Parathyroid adenoma (tissue), 2 donors: ENCODE measurements at regions not wholly inside any gene's neighbourhood (a gene's known extent, or its start where the extent isn't known, plus 50 kb on each side); places are given as distances from the start of the nearest gene placed in this dataset.

Experiments used
- H2AFZ ChIP-seq: fragments of 300-600 bp; sonication (generic); one replicate; pipeline ENCODE4 v1.7.0; 2017; ENCODE audit warnings: antibody characterized with exemption, mild to moderate bottlenecking
- H3K27ac ChIP-seq: fragments of 300-600 bp; sonication (generic); one replicate; pipeline ENCODE4 v1.7.0; 2017
- H3K27me3 ChIP-seq: fragments of 300-600 bp; sonication (generic); one replicate; pipeline ENCODE4 v1.7.0; 2017; ENCODE audit warnings: low read length; ENCODE audit not compliant: control insufficient read depth, insufficient read depth
- H3K36me3 ChIP-seq: fragments of 300-600 bp; sonication (generic); one replicate; pipeline ENCODE4 v1.7.0; 2017; ENCODE audit warnings: low read length; ENCODE audit not compliant: control insufficient read depth, insufficient read depth
- H3K4me1 ChIP-seq: fragments of 300-600 bp; sonication (generic); one replicate; pipeline ENCODE4 v1.7.0; 2017; ENCODE audit warnings: control low read depth
- H3K4me2 ChIP-seq: fragments of 300-600 bp; sonication (generic); one replicate; pipeline ENCODE4 v1.7.0; 2017; ENCODE audit warnings: low read length
- H3K4me3 ChIP-seq: fragments of 300-600 bp; sonication (generic); one replicate; pipeline ENCODE4 v1.7.0; 2017; ENCODE audit warnings: low read depth, low read length
- H3K79me2 ChIP-seq: fragments of 300-600 bp; sonication (generic); one replicate; pipeline ENCODE4 v1.7.0; 2017; ENCODE audit warnings: control low read depth
- H3K9ac ChIP-seq: fragments of 300-600 bp; sonication (generic); one replicate; pipeline ENCODE4 v1.7.0; 2017; ENCODE audit warnings: mild to moderate bottlenecking
- H3K9me3 ChIP-seq: fragments of 300-600 bp; sonication (generic); one replicate; pipeline ENCODE4 v1.7.0; 2017; ENCODE audit warnings: low read length; ENCODE audit not compliant: control insufficient read depth
- CTCF ChIP-seq: fragments of 300-600 bp; sonication (generic); IDR thresholded peaks from one replicate; pipeline ENCODE4 v1.7.0; 2017; ENCODE audit warnings: antibody characterized with exemption, mild to moderate bottlenecking
- donor health status: primary hyperparathyroidism.

- no peak overlapping the region for H2AFZ ChIP-seq
- H3K4me1 ChIP-seq: peaks cover 2% of the 10 kb centered on the region
- H3K27me3 ChIP-seq: no peaks in the 10 kb centered on the region
- no peak for TF ChIP-seq CTCF
- H3K9ac ChIP-seq: no peak overlapping the region
- no peak overlapping the region for H3K4me3 ChIP-seq
- no peaks in the 10 kb centered on the region for H3K9me3 ChIP-seq
- no peak overlapping the region for H3K4me2 ChIP-seq
- no peaks in the 10 kb centered on the region for H3K36me3 ChIP-seq
- H3K79me2 ChIP-seq: peaks cover 27% of the 10 kb centered on the region
- H3K27ac ChIP-seq: no peak overlapping the region
Observed at GRCh38 chr16:85232369-85233142, 120.3 kb upstream of the CIBAR2 start.

GRCh38 chr16:85233516-85233915 lies 121.2 kb upstream of the CIBAR2 start:
- Histone ChIP-seq H3K27me3 (no peaks in the 10 kb centered on the region), H3K27ac (no peak overlapping the region), H3K79me2 (peaks cover 23% of the 10 kb centered on the region), H3K4me1 (peaks cover 2% of the 10 kb centered on the region), H3K9me3 (no peaks in the 10 kb centered on the region), H2AFZ (no peak overlapping the region), H3K9ac (no peak overlapping the region), H3K36me3 (no peaks in the 10 kb centered on the region), H3K4me3 (no peak overlapping the region), H3K4me2 (no peak overlapping the region)
- TF ChIP-seq CTCF: no peak

- no peak overlapping the region for H3K27ac ChIP-seq
- H3K36me3 ChIP-seq: no peaks in the 10 kb centered on the region
- no peak for TF ChIP-seq CTCF
- peaks cover 19% of the 10 kb centered on the region for H3K79me2 ChIP-seq
- H3K9me3 ChIP-seq: no peaks in the 10 kb centered on the region
- H3K4me1 ChIP-seq: peaks cover 2% of the 10 kb centered on the region
- peak overlapping the region; percentile 24 for H3K4me2 ChIP-seq
- H3K4me3 ChIP-seq: no peak overlapping the region
- no peaks in the 10 kb centered on the region for H3K27me3 ChIP-seq
- no peak overlapping the region for H3K9ac ChIP-seq
- H2AFZ ChIP-seq: no peak overlapping the region
Observed at GRCh38 chr16:85234310-85235204, 122.3 kb upstream of the CIBAR2 start.

GRCh38 chr16:85235991-85236817 lies 123.9 kb upstream of the CIBAR2 start:
- H3K4me1 ChIP-seq: peaks cover 2% of the 10 kb centered on the region
- no peak overlapping the region for H3K4me3 ChIP-seq
- peaks cover 15% of the 10 kb centered on the region for H3K79me2 ChIP-seq
- H3K36me3 ChIP-seq: no peaks in the 10 kb centered on the region
- H3K9me3 ChIP-seq: no peaks in the 10 kb centered on the region
- no peak overlapping the region for H2AFZ ChIP-seq
- TF ChIP-seq CTCF: no peak
- peak overlapping the region; percentile 66 for H3K4me2 ChIP-seq
- no peaks in the 10 kb centered on the region for H3K27me3 ChIP-seq
- H3K9ac ChIP-seq: no peak overlapping the region
- H3K27ac ChIP-seq: no peak overlapping the region
